ENCODE measurements at regions not wholly inside any gene's neighbourhood (a gene's known extent, or its start where the extent isn't known, plus 50 kb on each side); places are given as distances from the start of the nearest gene placed in this dataset.

DNA sequence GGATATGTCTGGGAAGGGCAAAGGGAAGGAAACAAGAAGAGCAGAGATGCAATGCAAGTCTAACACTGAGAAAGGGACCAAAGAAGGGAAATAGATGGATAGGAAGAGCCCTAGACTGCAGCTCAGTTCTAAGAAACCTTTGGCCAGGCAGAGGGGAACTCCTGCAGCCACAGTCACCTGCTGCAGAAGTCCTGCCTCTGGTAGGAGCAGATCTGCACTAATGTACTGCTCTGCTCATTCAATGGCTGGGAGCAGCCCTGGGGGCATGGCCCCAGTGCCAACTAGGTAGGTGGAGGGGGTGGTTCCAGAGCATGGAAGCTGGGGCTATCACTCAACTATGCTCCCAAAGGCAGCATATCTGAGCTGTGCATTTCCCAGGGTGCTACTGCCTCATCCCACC, 388.9 kb downstream of the PCNX1 start:
- Mint-ChIP-seq H3K4me1 (peaks cover under 1% of the 10 kb centered on the region; the same call in 1 of the 3 replicates), H3K27ac (no peak overlapping the region), H3K4me3 (no peak overlapping the region), H3K27me3 (ENCODE audit: insufficient read depth, low read depth, poor library complexity) (no peaks in the 10 kb centered on the region), H3K36me3 (ENCODE audit: low read depth) (no peaks in the 10 kb centered on the region), H3K9me3 (no peaks in the 10 kb centered on the region; the same call in 2 of the 3 replicates)
- TF ChIP-seq NANOG (IDR thresholded peaks at IDR 0.05; ENCODE audit: borderline replicate concordance): no peak
- H3K9me2 ChIP-seq (ENCODE audit: insufficient read depth): no peaks in the 10 kb centered on the region
- no peak for DNase-seq (ENCODE audit: low spot score)
- no peaks in the 10 kb centered on the region for H3F3A ChIP-seq (replicated peaks; ENCODE audit: low read depth)
- H4K20me1 ChIP-seq (replicated peaks; ENCODE audit: insufficient read depth): no peaks in the 10 kb centered on the region
- H3K27ac ChIP-seq (ENCODE audit: low read depth): no peak overlapping the region
- H3K4me3 ChIP-seq: no peak overlapping the region
- H3K36me3 ChIP-seq (ENCODE audit: insufficient read depth): no peaks in the 10 kb centered on the region
- no peaks in the 10 kb centered on the region for H3K79me2 ChIP-seq (replicated peaks; ENCODE audit: insufficient read depth)
- ATAC-seq: no peak
- no peaks in the 10 kb centered on the region for H3K4me1 ChIP-seq (ENCODE audit: insufficient read depth)
- no peaks in the 10 kb centered on the region for H3K27me3 ChIP-seq (ENCODE audit: insufficient read depth)
- H2AFZ ChIP-seq: no peak overlapping the region
- no peak overlapping the region for H3K4me2 ChIP-seq

DNA sequence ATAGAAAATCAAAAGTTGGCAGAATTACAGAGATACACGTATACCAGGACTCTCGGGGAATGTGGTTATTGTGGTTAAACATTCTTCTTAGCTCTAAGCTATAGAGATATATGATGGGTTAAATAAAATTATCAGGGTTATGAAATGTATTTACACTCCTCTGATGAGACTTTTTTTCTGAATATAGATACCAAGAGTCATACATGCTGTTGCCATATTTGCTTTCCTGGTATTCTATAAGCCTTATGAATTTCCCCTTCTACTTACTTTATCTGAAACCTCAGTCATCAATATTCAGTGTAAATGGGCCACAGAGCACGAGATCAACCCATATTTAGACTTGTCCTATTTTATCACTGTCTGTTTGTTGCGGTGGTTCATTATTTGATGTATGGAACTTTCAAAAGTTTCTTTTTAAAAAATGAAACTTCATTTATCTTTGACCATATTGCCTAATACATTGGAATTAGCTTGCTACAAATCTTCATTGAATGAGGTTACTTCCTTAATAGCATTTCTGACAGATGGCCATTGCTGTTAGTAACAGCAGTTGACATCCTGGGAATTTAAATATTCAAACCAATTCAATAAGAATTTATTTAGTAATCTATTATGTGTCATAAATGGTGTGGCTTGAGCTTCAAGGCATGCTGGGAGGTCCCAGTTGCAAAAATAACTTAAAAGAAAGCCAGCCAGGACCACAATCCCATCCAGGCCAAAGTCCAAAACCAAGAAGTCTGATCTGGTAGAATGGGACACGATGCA, 393.5 kb downstream of the PCNX1 start:
- Mint-ChIP-seq H3K9me3 (peaks cover 14% of the 10 kb centered on the region), H3K4me3 (no peak overlapping the region), H3K36me3 (ENCODE audit: low read depth) (no peaks in the 10 kb centered on the region), H3K4me1 (no peaks in the 10 kb centered on the region), H3K27me3 (ENCODE audit: insufficient read depth, low read depth, poor library complexity) (no peaks in the 10 kb centered on the region), H3K27ac (no peak overlapping the region)
- H3K27ac ChIP-seq (ENCODE audit: low read depth): no peak overlapping the region
- DNase-seq (ENCODE audit: low spot score) (no peak), ATAC-seq (no peak)
- H3K36me3 ChIP-seq (ENCODE audit: insufficient read depth): no peaks in the 10 kb centered on the region
- no peak overlapping the region for H3K4me3 ChIP-seq
- H3K4me1 ChIP-seq (ENCODE audit: insufficient read depth): no peaks in the 10 kb centered on the region
- no peak overlapping the region for H3K4me2 ChIP-seq
- H2AFZ ChIP-seq: no peak overlapping the region
- no peaks in the 10 kb centered on the region for H4K20me1 ChIP-seq (replicated peaks; ENCODE audit: insufficient read depth)
- H3F3A ChIP-seq (replicated peaks; ENCODE audit: low read depth): no peaks in the 10 kb centered on the region
- H3K27me3 ChIP-seq (ENCODE audit: insufficient read depth): no peaks in the 10 kb centered on the region
- no peaks in the 10 kb centered on the region; the same call in 1 of the 2 replicates for H3K9me2 ChIP-seq (ENCODE audit: insufficient read depth)
- no peaks in the 10 kb centered on the region for H3K79me2 ChIP-seq (replicated peaks; ENCODE audit: insufficient read depth)
- TF ChIP-seq STAT1 (IDR thresholded peaks at IDR 0.05; ENCODE audit: unreplicated experiment): no peak
- TF ChIP-seq NANOG (IDR thresholded peaks at IDR 0.05; ENCODE audit: borderline replicate concordance): no peak
- TF ChIP-seq, protein P1, sequence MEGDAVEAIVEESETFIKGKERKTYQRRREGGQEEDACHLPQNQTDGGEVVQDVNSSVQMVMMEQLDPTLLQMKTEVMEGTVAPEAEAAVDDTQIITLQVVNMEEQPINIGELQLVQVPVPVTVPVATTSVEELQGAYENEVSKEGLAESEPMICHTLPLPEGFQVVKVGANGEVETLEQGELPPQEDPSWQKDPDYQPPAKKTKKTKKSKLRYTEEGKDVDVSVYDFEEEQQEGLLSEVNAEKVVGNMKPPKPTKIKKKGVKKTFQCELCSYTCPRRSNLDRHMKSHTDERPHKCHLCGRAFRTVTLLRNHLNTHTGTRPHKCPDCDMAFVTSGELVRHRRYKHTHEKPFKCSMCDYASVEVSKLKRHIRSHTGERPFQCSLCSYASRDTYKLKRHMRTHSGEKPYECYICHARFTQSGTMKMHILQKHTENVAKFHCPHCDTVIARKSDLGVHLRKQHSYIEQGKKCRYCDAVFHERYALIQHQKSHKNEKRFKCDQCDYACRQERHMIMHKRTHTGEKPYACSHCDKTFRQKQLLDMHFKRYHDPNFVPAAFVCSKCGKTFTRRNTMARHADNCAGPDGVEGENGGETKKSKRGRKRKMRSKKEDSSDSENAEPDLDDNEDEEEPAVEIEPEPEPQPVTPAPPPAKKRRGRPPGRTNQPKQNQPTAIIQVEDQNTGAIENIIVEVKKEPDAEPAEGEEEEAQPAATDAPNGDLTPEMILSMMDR (conservative IDR thresholded peaks at IDR 0.05; ENCODE audit: low read depth in 2 of 2): no peak
- TF ChIP-seq JUNB (IDR thresholded peaks at IDR 0.05; ENCODE audit: unreplicated experiment): no peak
- TF ChIP-seq, protein P2, sequence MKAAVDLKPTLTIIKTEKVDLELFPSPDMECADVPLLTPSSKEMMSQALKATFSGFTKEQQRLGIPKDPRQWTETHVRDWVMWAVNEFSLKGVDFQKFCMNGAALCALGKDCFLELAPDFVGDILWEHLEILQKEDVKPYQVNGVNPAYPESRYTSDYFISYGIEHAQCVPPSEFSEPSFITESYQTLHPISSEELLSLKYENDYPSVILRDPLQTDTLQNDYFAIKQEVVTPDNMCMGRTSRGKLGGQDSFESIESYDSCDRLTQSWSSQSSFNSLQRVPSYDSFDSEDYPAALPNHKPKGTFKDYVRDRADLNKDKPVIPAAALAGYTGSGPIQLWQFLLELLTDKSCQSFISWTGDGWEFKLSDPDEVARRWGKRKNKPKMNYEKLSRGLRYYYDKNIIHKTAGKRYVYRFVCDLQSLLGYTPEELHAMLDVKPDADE (IDR thresholded peaks at IDR 0.05): no peak
- no peak for TF ChIP-seq EZH2phosphoT487 (IDR thresholded peaks at IDR 0.05; ENCODE audit: unreplicated experiment)
- TF ChIP-seq POLR2AphosphoS5 (IDR thresholded peaks at IDR 0.05; ENCODE audit: low read depth): no peak
- TF ChIP-seq CREB1 (CRISPR knock-in tag; IDR thresholded peaks at IDR 0.05; ENCODE audit: low read depth): no peak
- no peak for TF ChIP-seq ZNF114 (CRISPR knock-in tag; IDR thresholded peaks at IDR 0.05)
- TF ChIP-seq, protein P3, sequence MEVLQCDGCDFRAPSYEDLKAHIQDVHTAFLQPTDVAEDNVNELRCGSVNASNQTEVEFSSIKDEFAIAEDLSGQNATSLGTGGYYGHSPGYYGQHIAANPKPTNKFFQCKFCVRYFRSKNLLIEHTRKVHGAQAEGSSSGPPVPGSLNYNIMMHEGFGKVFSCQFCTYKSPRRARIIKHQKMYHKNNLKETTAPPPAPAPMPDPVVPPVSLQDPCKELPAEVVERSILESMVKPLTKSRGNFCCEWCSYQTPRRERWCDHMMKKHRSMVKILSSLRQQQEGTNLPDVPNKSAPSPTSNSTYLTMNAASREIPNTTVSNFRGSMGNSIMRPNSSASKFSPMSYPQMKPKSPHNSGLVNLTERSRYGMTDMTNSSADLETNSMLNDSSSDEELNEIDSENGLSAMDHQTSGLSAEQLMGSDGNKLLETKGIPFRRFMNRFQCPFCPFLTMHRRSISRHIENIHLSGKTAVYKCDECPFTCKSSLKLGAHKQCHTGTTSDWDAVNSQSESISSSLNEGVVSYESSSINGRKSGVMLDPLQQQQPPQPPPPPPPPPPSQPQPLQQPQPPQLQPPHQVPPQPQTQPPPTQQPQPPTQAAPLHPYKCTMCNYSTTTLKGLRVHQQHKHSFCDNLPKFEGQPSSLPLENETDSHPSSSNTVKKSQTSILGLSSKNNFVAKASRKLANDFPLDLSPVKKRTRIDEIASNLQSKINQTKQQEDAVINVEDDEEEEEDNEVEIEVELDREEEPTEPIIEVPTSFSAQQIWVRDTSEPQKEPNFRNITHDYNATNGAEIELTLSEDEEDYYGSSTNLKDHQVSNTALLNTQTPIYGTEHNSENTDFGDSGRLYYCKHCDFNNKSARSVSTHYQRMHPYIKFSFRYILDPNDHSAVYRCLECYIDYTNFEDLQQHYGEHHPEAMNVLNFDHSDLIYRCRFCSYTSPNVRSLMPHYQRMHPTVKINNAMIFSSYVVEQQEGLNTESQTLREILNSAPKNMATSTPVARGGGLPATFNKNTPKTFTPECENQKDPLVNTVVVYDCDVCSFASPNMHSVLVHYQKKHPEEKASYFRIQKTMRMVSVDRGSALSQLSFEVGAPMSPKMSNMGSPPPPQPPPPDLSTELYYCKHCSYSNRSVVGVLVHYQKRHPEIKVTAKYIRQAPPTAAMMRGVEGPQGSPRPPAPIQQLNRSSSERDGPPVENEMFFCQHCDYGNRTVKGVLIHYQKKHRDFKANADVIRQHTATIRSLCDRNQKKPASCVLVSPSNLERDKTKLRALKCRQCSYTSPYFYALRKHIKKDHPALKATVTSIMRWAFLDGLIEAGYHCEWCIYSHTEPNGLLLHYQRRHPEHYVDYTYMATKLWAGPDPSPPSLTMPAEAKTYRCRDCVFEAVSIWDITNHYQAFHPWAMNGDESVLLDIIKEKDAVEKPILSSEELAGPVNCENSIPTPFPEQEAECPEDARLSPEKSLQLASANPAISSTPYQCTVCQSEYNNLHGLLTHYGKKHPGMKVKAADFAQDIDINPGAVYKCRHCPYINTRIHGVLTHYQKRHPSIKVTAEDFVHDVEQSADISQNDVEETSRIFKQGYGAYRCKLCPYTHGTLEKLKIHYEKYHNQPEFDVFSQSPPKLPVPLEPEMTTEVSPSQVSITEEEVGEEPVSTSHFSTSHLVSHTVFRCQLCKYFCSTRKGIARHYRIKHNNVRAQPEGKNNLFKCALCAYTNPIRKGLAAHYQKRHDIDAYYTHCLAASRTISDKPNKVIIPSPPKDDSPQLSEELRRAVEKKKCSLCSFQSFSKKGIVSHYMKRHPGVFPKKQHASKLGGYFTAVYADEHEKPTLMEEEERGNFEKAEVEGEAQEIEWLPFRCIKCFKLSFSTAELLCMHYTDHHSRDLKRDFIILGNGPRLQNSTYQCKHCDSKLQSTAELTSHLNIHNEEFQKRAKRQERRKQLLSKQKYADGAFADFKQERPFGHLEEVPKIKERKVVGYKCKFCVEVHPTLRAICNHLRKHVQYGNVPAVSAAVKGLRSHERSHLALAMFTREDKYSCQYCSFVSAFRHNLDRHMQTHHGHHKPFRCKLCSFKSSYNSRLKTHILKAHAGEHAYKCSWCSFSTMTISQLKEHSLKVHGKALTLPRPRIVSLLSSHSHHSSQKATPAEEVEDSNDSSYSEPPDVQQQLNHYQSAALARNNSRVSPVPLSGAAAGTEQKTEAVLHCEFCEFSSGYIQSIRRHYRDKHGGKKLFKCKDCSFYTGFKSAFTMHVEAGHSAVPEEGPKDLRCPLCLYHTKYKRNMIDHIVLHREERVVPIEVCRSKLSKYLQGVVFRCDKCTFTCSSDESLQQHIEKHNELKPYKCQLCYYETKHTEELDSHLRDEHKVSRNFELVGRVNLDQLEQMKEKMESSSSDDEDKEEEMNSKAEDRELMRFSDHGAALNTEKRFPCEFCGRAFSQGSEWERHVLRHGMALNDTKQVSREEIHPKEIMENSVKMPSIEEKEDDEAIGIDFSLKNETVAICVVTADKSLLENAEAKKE (CRISPR knock-in tag; IDR thresholded peaks at IDR 0.05): no peak

Measured in GM23338 (cell line).